ENCODE measurements at regions not wholly inside any gene's neighbourhood (a gene's known extent, or its start where the extent isn't known, plus 50 kb on each side); places are given as distances from the start of the nearest gene placed in this dataset.

DNA sequence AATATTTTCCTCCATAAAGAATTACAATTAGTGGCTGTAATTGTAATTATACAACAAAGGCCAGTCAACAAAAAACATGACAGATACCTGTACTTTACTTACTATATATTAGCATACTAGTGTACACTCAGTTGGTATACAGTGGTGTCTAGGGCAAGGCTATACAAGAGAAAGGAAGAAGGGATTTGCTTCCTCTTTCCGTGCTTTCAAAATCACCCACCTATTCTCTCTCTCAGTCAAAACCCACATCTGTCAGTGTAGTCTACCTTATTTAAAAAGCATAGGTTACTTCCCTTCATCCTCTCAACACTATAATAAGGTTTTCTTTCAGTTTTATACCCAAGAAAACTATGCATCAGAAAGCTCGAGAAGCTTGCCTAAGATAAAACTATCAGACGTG is 355.8 kb upstream of the NR5A2 start:
- TF ChIP-seq CTCF (IDR thresholded peaks at IDR 0.05; ENCODE audit: borderline replicate concordance, extremely low read depth, low read length, poor library complexity, severe bottlenecking) (no peak), EZH2 (IDR thresholded peaks at IDR 0.05; ENCODE audit: borderline replicate concordance, low read depth, low read length, severe bottlenecking) (no peak)

Data from DND-41 (cell line).